Lower leg skin (tissue), 3 donors: ENCODE measurements at regions not wholly inside any gene's neighbourhood (a gene's known extent, or its start where the extent isn't known, plus 50 kb on each side); places are given as distances from the start of the nearest gene placed in this dataset.

Source experiments
- CTCF ChIP-seq, 3 donors: fragments of 450-650 bp; IDR thresholded peaks; one replicate each; pipeline ENCODE4 v1.5.1; 2016; ENCODE audit warnings: antibody characterized with exemption in 3 of 3, mild to moderate bottlenecking in 3 of 3, moderate library complexity in 2 of 3
- POLR2A ChIP-seq, 2 donors: fragments of 450-650 bp; IDR thresholded peaks; one replicate each; pipeline ENCODE4 v1.6.1; 2016 to 2017; ENCODE audit warnings: antibody characterized with exemption in 2 of 2, mild to moderate bottlenecking in 1 of 2, moderate library complexity in 1 of 2

- TF ChIP-seq POLR2A (IDR thresholded peaks at IDR 0.05), result no peak
- TF ChIP-seq CTCF (IDR thresholded peaks at IDR 0.05), result no peak
These were observed 52.2 kb upstream of the PCSK6 start for GRCh38 chr15:101541501-101542292.
